ENCODE measurements at regions not wholly inside any gene's neighbourhood (a gene's known extent, or its start where the extent isn't known, plus 50 kb on each side); places are given as distances from the start of the nearest gene placed in this dataset.

GRCh38 chr5:18323891-18324290 lies 689.6 kb downstream of the TAF11L14 start:
- Histone ChIP-seq H3K4me2 (no peak overlapping the region), H2AFZ (ENCODE audit: low read depth) (no peak overlapping the region), H4K20me1 (ENCODE audit: insufficient read depth) (no peaks in the 10 kb centered on the region), H3K27me3 (ENCODE audit: insufficient read depth, low read depth) (no peaks in the 10 kb centered on the region), H3K79me2 (ENCODE audit: insufficient read depth, low read depth) (no peaks in the 10 kb centered on the region), H3K9ac (no peak overlapping the region), H3K4me1 (ENCODE audit: low read depth, poor library complexity, severe bottlenecking) (no peaks in the 10 kb centered on the region), H3K27ac (no peak overlapping the region), H3K4me3 (IDR thresholded peaks at IDR 0.05; ENCODE audit: insufficient read depth, low read depth, low read length) (no peak overlapping the region), H3K36me3 (ENCODE audit: insufficient read depth) (no peaks in the 10 kb centered on the region)
- TF ChIP-seq CTCF (conservative IDR thresholded peaks at IDR 0.05; ENCODE audit: low read depth, low read length), result no peak

GRCh38 chr5:18325431-18325830 lies 691.2 kb downstream of the TAF11L14 start:
- no peak for TF ChIP-seq CTCF (conservative IDR thresholded peaks at IDR 0.05; ENCODE audit: low read depth, low read length)
- Histone ChIP-seq H3K79me2 (ENCODE audit: insufficient read depth, low read depth) (no peaks in the 10 kb centered on the region), H2AFZ (ENCODE audit: low read depth) (no peak overlapping the region), H3K27me3 (ENCODE audit: insufficient read depth, low read depth) (no peaks in the 10 kb centered on the region), H3K36me3 (ENCODE audit: insufficient read depth) (no peaks in the 10 kb centered on the region), H3K27ac (no peak overlapping the region), H3K4me3 (IDR thresholded peaks at IDR 0.05; ENCODE audit: insufficient read depth, low read depth, low read length) (no peak overlapping the region), H3K4me1 (ENCODE audit: low read depth, poor library complexity, severe bottlenecking) (no peaks in the 10 kb centered on the region), H3K4me2 (no peak overlapping the region), H4K20me1 (ENCODE audit: insufficient read depth) (no peaks in the 10 kb centered on the region), H3K9ac (no peak overlapping the region)

GRCh38 chr5:18329328-18329727 lies 695.1 kb downstream of the TAF11L14 start:
- H3K4me2 ChIP-seq, result no peak overlapping the region
- no peaks in the 10 kb centered on the region for H3K36me3 ChIP-seq (ENCODE audit: insufficient read depth)
- H3K27me3 ChIP-seq (ENCODE audit: insufficient read depth, low read depth), result no peaks in the 10 kb centered on the region
- no peak overlapping the region for H3K4me3 ChIP-seq (IDR thresholded peaks at IDR 0.05; ENCODE audit: insufficient read depth, low read depth, low read length)
- no peak overlapping the region for H3K9ac ChIP-seq
- no peak overlapping the region for H2AFZ ChIP-seq (ENCODE audit: low read depth)
- no peak overlapping the region for H3K27ac ChIP-seq
- H4K20me1 ChIP-seq (ENCODE audit: insufficient read depth), result no peaks in the 10 kb centered on the region
- TF ChIP-seq CTCF (conservative IDR thresholded peaks at IDR 0.05; ENCODE audit: low read depth, low read length), result no peak
- H3K79me2 ChIP-seq (ENCODE audit: insufficient read depth, low read depth), result no peaks in the 10 kb centered on the region
- H3K4me1 ChIP-seq (ENCODE audit: low read depth, poor library complexity, severe bottlenecking), result no peaks in the 10 kb centered on the region

GRCh38 chr5:18333841-18334240 lies 699.6 kb downstream of the TAF11L14 start:
- H3K27me3 ChIP-seq (ENCODE audit: insufficient read depth, low read depth), result no peaks in the 10 kb centered on the region
- TF ChIP-seq CTCF (conservative IDR thresholded peaks at IDR 0.05; ENCODE audit: low read depth, low read length), result no peak
- no peak overlapping the region for H3K4me3 ChIP-seq (IDR thresholded peaks at IDR 0.05; ENCODE audit: insufficient read depth, low read depth, low read length)
- no peak overlapping the region for H3K9ac ChIP-seq
- no peaks in the 10 kb centered on the region for H3K4me1 ChIP-seq (ENCODE audit: low read depth, poor library complexity, severe bottlenecking)
- H3K4me2 ChIP-seq, result no peak overlapping the region
- no peaks in the 10 kb centered on the region for H3K36me3 ChIP-seq (ENCODE audit: insufficient read depth)
- H3K27ac ChIP-seq, result no peak overlapping the region
- H4K20me1 ChIP-seq (ENCODE audit: insufficient read depth), result no peaks in the 10 kb centered on the region
- H2AFZ ChIP-seq (ENCODE audit: low read depth), result no peak overlapping the region
- H3K79me2 ChIP-seq (ENCODE audit: insufficient read depth, low read depth), result no peaks in the 10 kb centered on the region

- H3K4me2 ChIP-seq, result no peak overlapping the region
Observed at GRCh38 chr5:18334949-18335348, 700.7 kb downstream of the TAF11L14 start.

More at GRCh38 chr5:18334949-18335348, 700.7 kb downstream of the TAF11L14 start:
- no peak overlapping the region for H2AFZ ChIP-seq (ENCODE audit: low read depth)
- no peaks in the 10 kb centered on the region for H3K36me3 ChIP-seq (ENCODE audit: insufficient read depth)
- no peaks in the 10 kb centered on the region for H4K20me1 ChIP-seq (ENCODE audit: insufficient read depth)
- TF ChIP-seq CTCF (conservative IDR thresholded peaks at IDR 0.05; ENCODE audit: low read depth, low read length), result no peak
- H3K27ac ChIP-seq, result no peak overlapping the region
- H3K27me3 ChIP-seq (ENCODE audit: insufficient read depth, low read depth), result no peaks in the 10 kb centered on the region
- no peaks in the 10 kb centered on the region for H3K79me2 ChIP-seq (ENCODE audit: insufficient read depth, low read depth)
- H3K4me1 ChIP-seq (ENCODE audit: low read depth, poor library complexity, severe bottlenecking), result no peaks in the 10 kb centered on the region
- no peak overlapping the region for H3K4me3 ChIP-seq (IDR thresholded peaks at IDR 0.05; ENCODE audit: insufficient read depth, low read depth, low read length)
- no peak overlapping the region for H3K9ac ChIP-seq
